ENCODE measurements at regions not wholly inside any gene's neighbourhood (a gene's known extent, or its start where the extent isn't known, plus 50 kb on each side); places are given as distances from the start of the nearest gene placed in this dataset.

DNA sequence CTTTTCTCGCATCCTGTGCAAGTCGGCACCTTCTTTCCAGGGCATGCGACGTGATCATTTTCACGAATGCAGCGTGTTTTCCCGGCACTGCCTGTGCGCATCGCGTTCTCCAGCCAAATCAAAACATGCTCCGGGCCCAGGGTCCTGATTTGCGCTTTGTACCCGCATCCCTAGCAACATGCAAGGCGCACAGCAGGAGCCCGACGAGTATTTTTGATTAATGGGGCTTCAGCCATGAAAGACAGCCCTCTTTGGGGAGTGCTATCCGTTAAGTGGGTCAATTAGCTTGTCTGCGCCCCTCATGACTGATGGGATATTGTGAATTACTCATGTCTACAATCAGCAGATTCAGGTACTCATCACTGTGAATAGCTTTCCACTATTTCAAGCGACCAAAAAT, 243.3 kb upstream of the RNF32 start:
- TF ChIP-seq, protein P1, sequence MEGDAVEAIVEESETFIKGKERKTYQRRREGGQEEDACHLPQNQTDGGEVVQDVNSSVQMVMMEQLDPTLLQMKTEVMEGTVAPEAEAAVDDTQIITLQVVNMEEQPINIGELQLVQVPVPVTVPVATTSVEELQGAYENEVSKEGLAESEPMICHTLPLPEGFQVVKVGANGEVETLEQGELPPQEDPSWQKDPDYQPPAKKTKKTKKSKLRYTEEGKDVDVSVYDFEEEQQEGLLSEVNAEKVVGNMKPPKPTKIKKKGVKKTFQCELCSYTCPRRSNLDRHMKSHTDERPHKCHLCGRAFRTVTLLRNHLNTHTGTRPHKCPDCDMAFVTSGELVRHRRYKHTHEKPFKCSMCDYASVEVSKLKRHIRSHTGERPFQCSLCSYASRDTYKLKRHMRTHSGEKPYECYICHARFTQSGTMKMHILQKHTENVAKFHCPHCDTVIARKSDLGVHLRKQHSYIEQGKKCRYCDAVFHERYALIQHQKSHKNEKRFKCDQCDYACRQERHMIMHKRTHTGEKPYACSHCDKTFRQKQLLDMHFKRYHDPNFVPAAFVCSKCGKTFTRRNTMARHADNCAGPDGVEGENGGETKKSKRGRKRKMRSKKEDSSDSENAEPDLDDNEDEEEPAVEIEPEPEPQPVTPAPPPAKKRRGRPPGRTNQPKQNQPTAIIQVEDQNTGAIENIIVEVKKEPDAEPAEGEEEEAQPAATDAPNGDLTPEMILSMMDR (conservative IDR thresholded peaks at IDR 0.05 in 1 of 2, IDR thresholded peaks at IDR 0.05 in 1 of 2; ENCODE audit: low read depth in 1 of 2, low read length in 2 of 2) = no peak
- no peak for TF ChIP-seq EZH2 (IDR thresholded peaks at IDR 0.05; ENCODE audit: low read length, missing control alignments)
